GM03348 (cell line): ENCODE measurements at regions not wholly inside any gene's neighbourhood (a gene's known extent, or its start where the extent isn't known, plus 50 kb on each side); places are given as distances from the start of the nearest gene placed in this dataset.

Experiments
- DNase-seq: peaks from one replicate; pipeline ENCODE4 v3.0.0; 2012; ENCODE audit warnings: low spot score

DNA sequence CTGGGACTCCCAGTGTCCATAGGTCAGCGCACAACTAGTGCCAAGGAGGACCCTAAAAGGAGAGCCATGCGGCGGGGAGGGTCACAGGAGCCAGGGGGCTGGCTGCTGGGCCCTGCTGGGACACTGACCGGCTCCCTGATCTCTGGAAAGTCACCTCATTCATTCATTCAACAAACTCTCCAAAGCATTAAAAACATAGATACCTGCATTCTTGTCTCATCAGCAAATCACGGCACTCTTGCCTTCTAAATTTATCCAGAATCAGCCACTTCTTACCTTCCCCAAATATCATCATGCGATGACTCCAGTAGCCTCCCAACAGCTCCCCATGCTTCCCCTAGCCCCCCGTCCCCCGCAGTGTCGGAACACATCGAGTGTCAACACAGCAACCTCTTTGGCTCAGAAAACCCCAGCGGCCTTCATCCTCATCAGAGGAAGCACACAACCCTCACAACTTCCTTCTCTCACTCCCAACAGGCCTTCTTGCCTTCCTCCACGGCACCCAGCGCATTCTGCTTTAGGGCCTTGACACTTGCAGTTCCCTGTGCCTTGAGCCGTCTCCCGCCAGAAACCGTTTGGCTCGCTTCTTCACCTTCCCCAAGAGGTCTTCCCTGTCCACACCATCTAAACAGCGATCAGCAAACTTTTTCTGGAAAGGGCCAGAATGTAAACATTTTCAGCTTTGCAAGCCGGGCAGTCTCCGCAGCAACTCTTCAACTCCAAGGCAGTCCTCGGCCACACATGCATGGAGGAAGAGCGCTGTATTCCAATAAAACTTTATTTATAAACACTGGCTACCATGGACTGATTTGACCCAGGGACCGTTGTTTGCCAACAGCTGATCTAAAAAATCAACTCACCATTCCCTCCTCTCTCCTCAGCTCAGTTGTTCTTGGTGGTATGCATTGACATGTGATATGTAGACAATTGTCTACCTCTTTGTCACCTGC, 119.5 kb upstream of the TNRC6C start:
- DNase-seq = no peak

DNA sequence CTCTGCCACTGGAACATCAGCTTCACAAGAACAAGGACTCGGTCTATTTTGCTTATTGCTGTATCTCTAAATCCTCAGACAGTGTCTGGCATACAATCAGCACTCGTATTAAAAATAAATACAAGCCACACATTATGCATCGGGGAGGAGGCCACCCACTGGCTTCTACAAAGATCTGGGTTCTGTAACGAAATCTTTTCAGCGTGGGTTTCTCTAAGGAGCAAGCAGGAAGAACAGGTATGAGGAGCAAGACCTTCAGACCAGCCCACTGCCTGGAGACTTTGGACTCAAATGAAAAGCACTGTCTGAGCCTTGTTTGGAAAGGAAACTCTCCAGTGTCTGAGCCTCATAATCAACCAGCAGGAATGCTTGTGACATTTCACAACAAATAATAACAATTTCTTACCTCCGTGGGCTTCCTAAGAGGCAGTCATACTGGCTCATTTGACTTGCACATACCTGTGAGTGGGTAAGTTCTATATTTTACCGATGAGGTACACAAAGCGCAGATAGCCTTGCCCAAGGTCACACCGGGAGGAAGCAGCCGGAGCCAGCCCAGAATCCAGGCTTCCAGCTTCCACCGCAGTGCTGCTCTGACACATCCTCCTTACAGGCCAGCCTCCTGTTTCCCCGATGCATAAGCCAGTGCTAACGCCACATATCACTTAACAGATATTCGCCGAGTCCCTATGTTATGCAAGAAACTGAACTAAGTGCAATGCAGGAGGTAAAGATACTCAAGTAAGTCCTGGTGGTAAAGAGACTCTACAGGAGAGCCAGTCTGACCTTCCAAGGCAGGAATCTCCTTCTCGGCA, 118.6 kb upstream of the TNRC6C start:
- no peak for DNase-seq

DNA sequence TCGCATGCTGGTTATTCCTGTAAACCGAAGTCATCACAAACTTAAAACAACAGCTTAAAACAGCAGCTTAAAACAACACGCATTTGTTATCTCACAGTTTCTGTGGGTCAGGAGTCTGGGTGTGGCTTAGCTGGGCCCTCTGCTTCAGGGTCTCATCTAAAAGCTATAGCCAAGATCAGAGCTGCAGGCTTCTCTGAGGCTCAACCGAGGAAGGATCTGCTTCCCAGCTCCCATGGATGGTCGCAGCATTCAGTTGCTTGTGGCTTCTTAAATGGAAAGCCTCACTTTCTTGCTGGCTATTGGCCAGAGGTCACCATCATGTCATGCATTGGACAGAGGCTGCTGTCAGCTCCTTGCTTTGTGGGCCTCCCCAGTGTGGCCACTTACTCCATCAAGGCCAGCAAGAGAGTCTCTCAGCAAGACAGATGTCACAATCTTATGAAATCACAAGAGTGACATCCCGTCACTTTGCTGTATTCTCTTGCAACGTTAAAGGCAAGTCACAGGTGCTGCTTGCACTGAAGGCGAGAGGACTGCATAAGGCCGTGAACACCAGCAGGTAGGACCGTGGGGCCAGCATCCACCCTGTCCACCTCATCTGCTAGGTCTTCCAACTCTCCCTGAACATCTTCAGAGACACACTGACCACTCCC, 117.9 kb upstream of the TNRC6C start:
- DNase-seq = no peak

GRCh38 chr17:77841742-77842527, 116.6 kb upstream of the TNRC6C start:
- DNase-seq = peak; percentile 29

GRCh38 chr17:77842528-77843147, 115.9 kb upstream of the TNRC6C start:
- DNase-seq = peak; percentile 71

DNA sequence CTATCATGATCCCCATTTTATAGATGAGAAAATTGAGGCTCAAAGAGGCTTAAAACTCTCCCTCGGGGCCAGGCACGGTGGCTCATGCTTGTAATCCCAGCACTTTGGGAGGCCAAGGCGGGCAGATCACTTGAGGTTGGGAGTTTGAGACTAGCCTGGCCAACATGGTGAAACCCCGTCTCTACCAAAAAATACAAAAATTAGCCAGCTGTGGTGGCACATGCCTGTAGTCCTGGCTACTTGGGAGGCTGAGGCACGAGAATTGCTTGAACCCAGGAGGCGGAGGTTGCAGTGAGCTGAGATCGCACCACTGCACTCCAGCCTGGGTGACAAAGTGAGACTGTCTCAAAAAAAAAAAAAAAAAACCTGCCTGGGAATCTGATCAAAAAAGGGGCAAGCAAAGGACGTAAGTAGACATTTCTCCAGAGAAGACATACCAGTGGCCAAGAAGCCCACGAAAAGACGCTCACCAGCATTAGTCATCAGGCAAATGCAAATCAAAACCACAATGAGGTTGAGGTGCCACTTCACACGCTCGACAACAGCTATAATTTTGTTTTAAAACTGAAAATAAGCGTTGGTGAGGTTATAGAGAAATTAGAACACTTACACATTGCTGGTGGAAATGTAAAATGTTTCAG, 115.1 kb upstream of the TNRC6C start:
- DNase-seq = peak; percentile 70

DNA sequence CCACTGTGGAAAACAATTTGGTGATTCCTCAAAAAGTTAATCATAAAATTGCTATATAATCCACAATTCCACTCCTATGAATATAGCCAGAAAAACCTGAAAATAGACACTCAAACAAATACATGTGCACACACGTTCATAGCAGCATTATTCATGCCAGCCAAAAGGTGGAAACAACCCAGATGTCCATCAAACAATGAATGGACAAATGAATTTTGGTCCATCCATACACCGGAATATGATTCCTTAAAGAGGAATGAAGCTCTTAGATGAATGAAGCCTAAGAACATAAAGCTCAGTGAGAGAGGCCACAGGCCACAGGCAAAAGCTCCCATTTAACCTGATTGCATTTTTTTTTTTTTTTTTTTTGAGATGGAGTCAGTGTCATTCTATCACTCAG, 114.6 kb upstream of the TNRC6C start:
- no peak for DNase-seq

DNA sequence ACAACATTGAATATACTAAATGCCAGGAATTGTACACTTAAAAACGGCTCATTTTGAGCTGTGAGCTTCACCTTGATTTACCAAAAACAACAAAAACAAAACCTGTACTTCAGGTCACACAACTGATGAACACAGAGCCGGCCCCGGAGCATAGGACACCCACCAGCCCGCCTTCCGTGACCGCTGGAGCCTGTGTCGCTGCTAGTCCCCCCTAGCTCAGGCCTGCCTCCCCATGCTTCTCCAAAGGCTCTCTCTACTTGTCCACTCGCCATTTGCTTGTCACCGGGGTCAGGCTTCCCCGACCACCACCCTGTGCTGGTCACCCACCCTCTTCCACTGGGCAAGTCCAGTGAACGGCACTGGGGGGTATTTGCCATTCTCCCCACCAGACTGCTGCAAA, 113.8 kb upstream of the TNRC6C start:
- DNase-seq = no peak

DNA sequence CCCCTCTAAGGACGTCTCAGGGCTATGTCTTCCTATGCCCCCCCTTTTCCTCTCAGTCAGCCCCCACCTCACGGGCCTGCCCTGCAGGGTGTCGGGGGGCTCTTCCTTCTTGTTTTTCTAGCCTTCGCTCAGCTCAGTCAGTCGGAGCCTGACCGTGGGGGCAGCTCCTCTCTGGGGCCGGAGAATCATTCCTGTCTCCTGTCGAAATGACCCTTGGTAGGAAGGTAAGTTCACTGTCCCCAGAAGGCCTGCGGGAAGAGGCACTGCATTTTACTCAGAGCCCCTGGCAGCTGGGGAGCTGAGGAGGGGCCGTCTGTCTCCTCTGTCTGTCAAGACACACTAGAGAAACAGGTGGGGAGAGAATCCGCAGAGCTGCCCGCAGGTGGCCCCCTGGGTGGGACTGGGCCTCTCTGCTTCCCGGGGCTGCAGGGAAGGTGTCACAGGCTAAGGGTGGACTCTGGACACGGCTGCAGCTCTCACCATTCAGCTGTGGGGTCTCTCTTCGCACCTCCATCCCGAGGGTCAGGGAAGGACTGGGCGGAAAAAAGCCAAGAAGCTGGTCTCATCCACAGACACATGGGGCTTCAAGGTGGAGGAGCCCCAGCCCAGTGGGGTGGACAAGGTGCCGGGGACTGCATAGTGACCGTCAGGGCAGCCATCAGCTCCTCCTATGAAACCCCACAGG, 112.8 kb upstream of the TNRC6C start:
- no peak for DNase-seq

- no peak for DNase-seq
Measured at GRCh38 chr17:77846531-77847085, 111.9 kb upstream of the TNRC6C start.

DNA sequence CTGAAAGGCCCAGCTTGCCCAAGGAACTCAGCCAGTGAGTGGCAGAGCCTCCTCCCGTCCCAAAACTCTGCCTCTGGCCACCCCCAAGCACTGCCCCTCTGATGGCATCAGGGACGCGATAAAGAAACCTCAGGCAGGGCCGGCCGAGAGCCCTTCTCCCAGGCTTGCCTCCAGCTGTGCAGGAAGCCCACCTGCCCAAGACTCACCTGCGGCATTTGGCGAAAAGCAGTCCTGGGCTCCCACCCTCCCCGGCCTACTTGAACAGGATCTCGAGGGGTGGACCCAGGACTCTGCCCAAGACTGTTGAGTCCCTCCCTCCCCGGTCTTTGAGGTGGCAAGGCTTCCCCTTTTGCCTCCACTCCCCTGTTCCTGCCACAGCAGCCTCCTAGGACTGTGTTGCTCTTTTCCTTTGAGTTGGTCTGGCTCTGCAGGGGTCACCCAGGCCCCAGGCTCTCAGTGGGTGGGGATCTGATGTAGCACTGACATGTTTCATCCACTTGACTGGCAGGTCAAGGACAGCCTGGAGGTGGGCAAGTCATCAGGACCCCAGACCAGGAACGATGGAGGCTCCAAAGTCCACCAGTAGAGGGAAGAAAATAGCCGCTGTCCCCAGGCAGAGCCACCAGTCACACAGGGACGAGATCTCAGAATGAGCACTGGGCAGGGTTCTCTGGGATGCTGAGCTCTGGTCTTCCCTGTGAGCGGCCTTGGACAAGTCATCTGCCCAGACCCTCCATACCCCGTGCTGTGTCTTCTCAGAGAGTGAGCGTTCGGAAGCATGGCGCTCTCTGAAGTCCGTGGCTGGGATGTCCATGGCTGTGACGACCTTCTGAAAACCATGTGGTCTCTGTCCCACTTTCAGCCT, 111.0 kb upstream of the TNRC6C start:
- no peak for DNase-seq

- no peak for DNase-seq
Measured at GRCh38 chr17:77848257-77848656, 110.2 kb upstream of the TNRC6C start.

- DNase-seq = no peak
Measured at GRCh38 chr17:77849239-77849638, 109.3 kb upstream of the TNRC6C start.

DNA sequence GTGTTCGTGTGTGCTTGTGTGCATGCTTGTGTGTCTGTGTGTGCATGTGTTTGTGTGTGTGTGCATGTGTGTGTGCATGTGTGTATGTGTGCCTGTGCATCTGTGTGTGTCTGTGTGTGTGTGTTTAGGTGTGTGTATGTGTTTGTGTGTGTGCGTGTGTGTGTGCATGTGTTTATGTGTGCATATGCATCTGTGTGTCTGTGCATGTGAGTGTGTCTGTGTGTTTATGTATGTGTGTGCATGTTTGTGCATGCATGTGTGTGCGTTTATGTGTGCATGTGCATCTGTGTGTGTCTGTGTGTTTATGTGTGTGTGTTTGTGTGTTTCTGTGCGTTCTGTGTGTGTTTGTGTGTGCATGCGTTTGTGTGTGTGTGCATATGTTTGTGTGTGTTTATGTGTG, 106.6 kb upstream of the TNRC6C start:
- no peak for DNase-seq

GRCh38 chr17:77852731-77853130, 105.8 kb upstream of the TNRC6C start:
- no peak for DNase-seq

- no peak for DNase-seq
Measured at GRCh38 chr17:77853191-77853977, 105.1 kb upstream of the TNRC6C start.

GRCh38 chr17:77854083-77854758, 104.3 kb upstream of the TNRC6C start:
- no peak for DNase-seq
